HG02759 (cell line): ENCODE measurements at regions not wholly inside any gene's neighbourhood (a gene's known extent, or its start where the extent isn't known, plus 50 kb on each side); places are given as distances from the start of the nearest gene placed in this dataset.
"Not testable (repeated sequence)": the region's sequence is repeated elsewhere in the genome, so short reads cannot be mapped to it uniquely, and the experiment has no call there.

Source experiments
- ATAC-seq: cut with Tn5 transposase; IDR thresholded peaks from one replicate; pipeline ENCODE4 v1.9.1; 2021; ENCODE audit warnings: mild to moderate bottlenecking, moderate library complexity; ENCODE audit not compliant: unreplicated experiment

DNA sequence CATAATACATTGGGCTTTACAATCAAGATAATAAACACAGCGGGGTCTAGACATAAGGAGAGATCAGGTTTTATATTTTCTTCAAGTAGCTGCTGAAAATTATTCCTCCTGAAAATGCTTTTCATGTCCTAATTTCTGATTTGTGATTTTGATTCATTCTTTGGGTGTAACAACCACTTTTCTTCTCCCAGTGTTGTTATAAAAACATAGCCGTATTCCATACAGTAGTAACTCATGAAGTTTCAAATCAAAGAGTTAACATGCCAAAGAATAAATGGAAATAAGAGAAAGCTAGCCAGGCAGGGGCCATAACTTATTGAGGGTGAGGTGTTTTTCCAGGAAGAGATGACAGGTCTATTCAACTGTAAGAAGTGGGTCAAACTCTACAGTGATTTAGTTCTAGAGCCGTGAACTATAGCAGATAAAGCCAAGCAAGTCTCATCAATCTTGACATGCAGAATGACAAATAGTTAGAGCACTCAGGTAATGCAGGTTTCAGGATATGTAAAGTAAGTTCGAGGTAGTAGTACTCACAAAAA, 934.4 kb upstream of the SLITRK1 start:
- no peak for ATAC-seq

DNA sequence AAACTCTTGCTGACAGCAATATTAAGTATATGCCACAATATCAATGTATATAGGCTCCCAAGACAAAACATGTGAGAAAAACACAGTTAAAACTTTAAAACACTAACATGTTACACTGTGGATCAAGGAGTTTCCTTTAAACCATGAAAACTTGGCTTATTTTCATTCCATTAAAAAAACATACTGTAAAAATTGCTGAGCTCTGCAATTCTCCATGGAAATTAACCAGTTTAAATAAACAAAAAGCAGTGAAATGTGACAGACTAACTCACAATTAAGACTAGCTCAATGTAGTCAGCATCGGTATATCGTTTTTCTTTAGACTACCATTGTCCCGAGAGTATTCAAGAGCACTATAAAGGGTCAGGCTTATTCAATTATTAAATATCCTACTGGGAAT, 930.5 kb upstream of the SLITRK1 start:
- no peak for ATAC-seq

DNA sequence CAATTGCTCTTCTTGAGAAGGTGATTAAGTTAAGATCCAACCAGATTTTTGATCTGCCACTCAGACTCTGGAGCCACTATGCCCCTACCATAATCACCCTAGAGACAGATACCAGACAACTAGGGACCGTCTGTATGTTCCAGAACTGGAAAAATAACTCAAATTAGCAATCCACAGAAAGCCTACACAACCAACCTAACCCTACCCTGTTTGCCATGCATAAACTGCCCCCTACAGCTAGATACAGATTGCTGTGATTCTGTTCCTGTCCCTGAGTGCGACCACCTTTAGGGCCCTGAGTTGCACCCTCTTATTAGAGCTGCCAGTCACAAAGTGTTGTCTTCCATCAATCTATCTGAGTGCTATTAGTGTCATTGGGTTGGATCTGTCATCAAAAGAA, 929.8 kb upstream of the SLITRK1 start:
- ATAC-seq = no peak

DNA sequence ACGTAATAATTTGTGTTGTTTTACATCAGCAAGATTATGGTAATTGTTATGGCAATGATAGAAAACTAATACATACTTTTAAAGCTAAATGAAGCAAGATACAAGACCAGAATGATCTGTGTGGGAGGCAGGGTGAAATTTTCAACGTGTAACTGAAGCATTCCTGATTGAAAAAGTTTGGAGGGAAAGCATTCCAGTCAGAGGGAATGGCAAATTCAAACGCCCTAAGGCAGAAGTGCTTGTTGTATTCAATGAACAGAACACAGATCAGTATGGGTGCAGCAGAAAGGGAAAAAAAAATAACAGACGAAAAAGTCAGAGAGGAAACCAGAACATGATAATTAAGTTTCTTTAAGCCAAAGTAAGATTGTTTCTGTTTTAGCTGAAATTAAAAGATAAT, 928.5 kb upstream of the SLITRK1 start:
- ATAC-seq = no peak

DNA sequence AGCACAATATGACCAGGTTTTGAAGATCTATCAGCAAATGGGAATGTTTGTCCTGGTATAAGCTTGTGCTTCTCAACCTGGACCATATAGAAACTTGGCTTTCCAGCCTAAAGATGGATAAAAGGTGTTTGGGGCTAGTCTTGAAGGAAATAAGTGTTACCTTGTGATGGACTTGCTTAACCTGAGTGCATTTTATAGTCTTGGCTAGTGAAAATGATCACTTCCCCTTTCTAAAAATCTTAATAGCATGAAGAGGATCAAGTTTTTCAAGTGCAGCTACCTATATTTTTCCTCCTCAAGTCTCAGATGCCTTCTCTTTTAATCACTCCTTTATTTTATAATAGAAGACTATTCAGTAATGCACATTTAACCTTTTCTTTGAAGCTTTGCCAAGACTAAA, 919.8 kb upstream of the SLITRK1 start:
- no peak for ATAC-seq

DNA sequence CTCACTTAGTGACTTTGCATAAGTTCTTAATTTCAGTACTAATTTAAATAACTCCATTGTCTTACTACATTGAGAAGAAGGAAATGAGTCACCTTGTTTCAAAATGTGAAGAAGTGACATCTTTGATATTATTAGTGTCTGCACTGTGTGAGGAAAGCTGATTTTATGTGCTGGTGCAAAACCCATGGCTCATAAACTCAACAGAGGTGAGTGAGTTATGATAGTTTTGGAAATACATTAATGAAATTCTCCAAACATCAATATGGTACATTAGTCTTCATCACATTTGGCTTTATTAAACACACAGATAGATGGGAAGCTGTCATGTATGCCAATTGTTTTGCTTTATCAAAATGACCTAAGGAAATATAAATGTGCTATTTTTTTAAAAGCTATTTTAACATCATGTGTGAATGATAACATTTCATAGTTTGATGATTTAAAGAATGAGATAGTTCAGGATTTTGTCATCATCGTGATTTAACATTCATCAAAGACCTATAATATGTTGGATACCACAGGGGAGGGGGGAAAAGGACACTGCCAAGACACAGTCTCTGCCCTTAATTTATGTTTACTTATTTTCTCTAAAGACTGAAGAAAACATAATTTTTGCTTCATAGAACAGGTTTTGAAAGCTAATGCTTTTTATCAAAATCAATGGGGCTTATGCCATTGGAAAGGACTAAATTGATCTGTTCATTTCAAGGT, 902.3 kb upstream of the SLITRK1 start:
- no peak for ATAC-seq

DNA sequence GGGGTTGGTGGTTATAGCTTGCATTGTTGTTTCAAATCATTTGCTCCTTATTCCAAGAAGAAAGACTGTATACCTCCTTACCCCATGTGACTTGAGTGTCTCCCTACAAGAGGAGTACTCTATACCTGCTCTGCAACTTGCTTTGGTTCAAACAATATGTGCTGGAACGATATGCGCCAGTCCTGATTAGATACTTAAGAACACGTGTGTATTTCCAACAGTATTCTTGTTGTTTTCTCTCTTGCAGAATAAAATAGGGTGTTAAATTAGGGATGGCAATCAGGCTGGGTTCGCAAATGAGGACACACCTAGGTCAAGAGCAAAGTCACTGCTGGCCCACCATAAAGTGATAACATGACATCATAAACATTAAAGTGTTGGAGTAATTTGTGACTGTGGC, 895.0 kb upstream of the SLITRK1 start:
- ATAC-seq = no peak

DNA sequence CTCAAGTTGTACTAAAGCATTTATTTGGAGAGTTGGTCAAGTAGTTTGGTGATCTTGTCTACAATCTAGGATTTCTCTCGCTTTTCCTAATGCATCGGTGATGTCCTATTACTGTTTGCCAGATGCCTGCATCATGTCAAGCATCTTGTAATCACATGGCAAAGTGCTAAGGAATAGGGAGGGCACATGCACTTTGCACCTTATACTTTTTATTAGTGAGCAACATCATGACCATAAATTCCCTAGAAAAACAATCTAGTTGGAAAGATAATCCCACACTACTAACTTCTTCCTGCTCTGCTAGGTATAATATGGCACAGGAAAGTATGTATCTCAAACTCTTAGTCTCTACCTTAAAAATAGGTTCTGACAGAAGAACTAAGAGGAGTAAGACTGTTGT, 894.3 kb upstream of the SLITRK1 start:
- ATAC-seq = no peak

DNA sequence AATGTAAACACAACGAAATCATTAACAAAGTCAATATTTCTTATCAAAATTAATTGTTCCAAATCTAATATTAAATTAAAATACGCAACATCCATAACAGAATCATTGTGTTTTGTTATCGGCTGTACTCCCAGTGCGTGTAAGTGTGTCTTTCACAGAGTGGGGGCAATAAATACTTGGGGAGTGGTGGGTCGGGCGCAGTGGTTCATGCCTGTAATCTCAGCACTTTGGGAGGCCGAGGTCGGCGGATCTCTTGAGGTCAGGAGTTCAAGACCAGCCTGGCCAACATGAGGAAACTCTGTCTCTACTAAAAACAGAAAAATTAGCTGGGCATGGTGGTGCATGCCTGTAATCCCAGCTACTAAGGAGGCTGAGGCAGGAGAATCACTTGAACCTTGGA, 893.6 kb upstream of the SLITRK1 start:
- not testable (repeated sequence) for ATAC-seq

DNA sequence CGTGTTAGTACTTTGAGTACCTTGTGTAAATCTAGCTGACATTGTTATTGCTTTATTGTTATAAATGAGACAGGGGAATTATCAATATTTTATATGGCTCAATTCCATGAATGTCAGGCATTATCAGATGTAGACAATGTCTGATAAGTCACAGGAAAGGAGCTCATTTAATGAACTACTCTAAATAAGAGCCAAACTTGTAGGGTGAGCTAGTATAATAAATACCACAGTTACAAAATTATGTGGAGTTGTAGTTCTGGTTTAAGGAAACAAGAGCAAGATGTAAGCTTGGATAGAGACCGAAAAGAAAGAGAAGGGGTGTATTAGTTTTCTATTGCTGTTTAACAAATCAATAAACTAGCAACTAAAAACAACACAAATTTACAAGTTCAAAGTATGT, 891.8 kb upstream of the SLITRK1 start:
- ATAC-seq = no peak

DNA sequence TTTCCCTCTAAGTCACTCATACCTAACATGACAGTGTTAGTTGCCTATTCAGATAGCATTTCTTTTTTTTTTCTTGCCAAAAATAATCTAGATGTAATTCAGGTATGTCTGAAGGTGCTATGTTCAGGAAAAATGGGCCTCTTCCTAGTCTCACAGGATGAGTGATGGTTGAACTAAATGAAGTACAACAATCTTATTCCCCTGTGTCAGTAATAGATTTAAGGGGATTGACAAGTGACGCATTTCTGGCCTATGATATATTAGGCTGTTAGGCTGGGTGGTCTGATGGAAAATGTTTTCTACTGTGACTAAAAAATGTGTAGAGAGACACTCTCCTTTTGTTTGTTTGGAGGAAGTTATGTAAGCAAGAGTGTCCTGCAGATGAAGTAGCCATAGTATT, 878.7 kb upstream of the SLITRK1 start:
- ATAC-seq = no peak

DNA sequence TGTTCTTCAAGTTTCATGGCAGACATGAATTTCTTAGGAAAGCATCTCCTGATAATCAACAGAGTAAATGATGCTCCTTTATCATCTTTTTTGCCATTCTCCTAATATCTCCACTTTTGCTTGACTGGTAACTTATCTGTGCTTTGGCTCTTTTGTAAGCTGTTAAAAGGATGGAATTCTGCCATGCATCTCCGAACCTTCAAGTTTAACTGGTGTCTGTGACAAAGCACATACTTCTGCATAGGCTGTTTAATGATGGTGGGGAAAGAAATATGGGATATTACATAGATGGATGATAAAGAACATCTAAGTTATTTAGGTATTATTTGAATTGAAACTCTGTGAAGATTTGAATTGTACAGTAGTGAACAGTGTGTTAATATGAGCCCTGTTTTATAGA, 866.9 kb upstream of the SLITRK1 start:
- no peak for ATAC-seq

DNA sequence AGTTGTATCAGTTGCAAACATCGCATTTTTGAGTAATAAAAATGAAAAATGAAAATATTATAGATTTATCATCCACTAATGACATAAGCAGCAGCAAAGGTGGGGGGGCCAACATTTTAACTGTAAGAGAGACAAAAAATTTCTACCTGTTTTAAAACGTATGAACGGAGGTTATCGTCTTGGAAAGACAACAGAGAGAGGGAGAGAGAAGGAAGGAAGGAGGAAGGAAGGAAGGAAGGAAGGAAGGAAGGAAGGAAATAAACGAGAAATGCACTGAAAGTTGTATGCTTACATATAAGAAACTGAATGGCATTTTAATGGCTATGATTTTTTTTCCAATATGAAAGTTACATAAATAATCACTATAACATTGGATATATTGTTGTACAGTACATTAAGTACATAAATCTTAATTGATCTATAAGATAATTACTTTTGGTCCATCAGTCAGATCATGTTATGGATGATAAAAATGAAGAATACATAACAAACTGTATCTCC, 862.8 kb upstream of the SLITRK1 start:
- ATAC-seq = no peak

DNA sequence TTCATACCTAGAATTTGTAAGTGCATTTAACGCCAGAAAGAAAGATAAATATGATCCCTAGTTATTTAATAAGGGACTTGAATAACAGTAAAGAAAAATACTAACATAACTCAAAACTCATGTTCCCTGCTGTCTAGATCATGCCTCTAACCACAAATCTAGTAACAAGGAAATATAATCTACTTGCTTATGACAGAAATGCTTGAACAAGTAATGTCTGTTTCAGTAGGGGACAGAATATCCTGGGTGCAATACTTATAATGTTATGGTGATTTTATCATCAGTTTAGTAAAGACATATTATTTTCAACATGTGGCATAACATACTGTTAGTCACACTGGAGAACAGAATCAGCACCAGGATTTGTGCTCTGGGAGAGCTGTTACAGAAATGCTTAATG, 861.9 kb upstream of the SLITRK1 start:
- no peak for ATAC-seq

DNA sequence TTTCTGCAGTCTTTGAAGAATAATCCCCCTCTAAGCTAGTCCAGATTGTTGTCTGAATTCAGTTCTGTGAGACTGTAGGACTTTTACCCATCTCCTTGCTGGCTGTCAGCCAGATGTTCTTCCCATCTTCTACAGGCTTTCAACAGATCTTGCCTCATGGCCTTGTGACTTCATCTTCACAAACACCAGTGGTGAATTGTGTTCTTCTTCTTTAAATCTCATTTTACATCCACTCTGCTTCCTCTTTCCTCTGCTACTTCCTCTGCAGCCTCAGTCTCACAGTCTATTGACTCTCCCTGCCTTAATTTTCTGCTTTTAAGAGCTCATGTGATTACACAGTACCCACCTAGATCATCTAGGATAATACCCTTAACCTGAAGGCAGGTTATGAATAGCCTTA, 859.0 kb upstream of the SLITRK1 start:
- no peak for ATAC-seq

DNA sequence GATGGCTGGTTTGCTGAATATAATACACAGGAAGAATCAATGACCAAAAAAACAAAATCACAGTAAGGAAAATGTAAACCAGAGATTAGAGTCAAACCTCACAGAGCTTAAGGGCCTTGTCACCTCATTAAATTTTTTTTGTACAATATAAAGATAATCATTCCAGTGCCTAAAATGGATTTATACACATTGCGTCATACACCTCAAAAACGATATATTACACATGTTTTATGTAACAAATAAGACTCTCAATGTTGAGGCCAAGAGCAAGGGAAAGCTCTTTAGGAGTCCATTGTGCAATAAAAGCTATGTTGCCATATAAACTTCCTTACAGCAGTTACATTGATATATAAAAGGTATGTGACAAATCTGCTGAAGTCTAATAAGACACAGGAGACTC, 856.7 kb upstream of the SLITRK1 start:
- no peak for ATAC-seq

DNA sequence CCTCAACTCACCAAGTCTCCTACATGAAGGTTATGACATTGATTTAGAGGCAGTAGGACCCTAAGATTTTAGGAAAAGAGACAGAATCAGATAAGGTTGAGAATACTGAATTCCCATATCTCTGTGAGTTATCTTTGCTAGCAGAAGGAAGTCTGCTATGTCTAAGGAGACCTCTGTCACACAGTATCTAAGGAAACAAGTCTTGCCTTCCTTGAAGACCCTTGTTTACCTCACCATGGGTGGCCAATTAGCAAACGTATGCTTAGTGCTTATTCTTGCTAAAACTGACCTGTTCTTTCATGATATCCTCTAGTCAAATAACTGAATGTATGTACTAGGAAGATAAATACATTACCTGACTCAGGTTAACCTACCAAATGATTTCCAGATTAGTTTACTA, 855.4 kb upstream of the SLITRK1 start:
- ATAC-seq = no peak

DNA sequence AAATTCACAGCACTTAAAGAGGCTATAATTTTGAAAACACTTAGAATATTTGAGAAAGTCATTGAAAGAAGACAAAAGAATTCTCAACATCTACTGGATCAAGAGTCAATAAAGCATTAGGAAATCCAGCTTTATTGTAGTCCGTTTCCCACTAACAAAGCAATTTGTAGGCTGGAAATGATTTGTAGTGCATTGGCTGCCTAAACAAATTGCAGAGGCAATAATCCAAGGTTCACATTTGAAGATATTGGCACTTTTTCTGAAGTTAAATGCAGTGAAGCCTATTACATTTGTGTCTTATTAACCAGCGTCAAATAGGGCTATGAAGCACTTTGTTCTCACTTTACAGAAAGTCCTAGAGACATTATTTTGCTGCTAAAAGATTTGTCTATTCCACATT, 848.1 kb upstream of the SLITRK1 start:
- no peak for ATAC-seq

DNA sequence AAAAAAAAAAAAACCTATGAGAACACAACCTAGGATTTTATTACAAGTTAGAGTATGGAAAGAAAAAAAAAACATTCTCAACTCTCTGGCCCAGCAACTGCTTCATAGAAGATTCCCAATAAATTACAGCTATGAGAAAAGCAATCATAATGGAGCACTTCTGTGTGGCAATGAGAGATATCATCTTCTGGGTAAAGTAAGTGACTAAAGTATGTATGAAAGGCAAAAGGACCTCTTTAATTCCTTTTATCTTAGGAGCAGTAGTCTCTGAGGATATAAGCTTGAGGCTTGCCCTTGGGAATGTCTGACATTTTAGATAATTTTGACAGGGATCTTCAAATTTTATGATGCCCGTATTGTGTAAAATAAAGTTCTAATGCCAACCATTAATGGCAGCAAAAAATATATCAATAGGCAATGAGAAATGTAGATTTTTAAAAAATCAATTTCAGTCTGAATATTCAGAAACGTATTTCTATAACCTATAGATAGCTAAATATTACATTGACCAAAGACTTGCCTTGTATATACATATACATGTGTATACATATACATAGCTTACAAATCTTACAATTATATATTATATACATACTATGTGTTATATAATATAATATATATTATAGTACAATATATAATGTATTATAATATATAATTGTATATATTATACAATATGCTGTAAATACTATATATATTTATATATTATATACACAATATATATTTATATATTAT, 823.9 kb upstream of the SLITRK1 start:
- ATAC-seq = no peak

DNA sequence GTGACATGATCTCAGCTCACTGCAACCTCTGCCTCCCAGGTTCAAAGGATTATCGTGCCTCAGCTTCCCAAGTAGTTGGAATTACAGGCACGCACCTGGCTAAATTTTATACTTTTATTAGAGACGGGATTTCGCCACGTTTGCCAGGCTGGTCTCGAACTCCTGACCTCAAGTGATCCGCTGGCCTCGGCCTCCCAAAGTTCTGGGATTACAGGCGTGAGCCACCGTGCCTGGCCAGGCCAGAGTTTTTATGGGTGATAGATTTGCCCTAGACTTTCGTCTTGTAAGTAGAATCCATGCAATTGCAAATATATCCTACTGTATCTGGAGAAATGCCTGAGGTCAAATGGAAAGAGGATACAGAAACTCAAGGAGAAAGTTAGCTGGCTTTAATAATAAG, 819.9 kb upstream of the SLITRK1 start:
- no peak for ATAC-seq

DNA sequence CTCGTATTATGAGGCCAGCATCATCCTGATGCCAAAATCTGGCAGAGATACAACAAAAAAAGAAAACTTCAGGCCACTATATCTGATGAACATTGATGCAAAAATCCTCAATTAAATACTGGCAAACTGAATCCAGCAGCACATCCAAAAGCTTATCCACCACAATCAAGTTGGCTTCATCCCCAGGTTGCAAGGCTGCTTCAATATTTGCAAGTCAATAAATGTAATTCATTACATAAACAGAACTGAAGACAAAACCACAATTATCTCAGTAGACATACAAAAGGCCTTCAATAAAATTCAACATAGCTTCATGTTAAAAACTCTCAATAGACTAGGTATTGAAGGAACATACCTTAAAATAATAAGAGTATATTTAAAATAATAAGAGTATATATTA, 815.3 kb upstream of the SLITRK1 start:
- ATAC-seq = not testable (repeated sequence)

DNA sequence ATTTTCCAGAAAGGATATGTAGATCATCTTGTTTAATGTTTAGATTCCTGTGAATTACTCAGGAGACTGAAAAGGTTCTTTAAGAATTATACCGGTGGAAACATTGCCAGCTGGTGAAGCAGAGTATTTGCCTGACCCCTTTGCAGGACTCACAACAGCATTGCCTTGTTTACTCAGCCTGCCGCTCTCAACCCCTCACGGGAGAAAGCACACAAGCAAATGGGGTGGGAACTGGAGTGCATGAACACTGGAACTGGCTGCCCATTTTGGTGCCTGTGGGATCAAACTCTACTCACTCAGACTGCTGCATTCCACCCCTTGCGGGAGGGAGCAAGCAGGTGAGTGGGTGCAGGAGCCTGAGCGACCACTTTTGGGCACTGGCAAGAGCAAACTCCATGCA, 804.7 kb upstream of the SLITRK1 start:
- ATAC-seq = no peak
